Cardiac muscle cell (in vitro differentiated cells and primary cell): ENCODE measurements at regions not wholly inside any gene's neighbourhood (a gene's known extent, or its start where the extent isn't known, plus 50 kb on each side); places are given as distances from the start of the nearest gene placed in this dataset.

ENCODE experiments used
- DNase-seq, 2 donors: peaks; one replicate each; pipeline versions ENCODE4 v3.0.0 to v3.0.0-alpha.2; 2010 to 2017; ENCODE audit warnings: low read depth in 1 of 2, low spot score in 1 of 2
- H3K27ac ChIP-seq: fragments of 200-600 bp; sonication (generic); 2 replicates; pipeline ENCODE4 v1.5.1; 2016
- H3K27me3 ChIP-seq: fragments of 200-600 bp; sonication (generic); 2 replicates; pipeline ENCODE4 v1.6.0; 2016; ENCODE audit warnings: control low read depth
- H3K36me3 ChIP-seq: fragments of 200-600 bp; sonication (generic); 2 replicates; pipeline ENCODE4 v1.5.1; 2016; ENCODE audit warnings: control low read depth
- H3K4me1 ChIP-seq: fragments of 200-600 bp; sonication (generic); 2 replicates; pipeline ENCODE4 v1.8.1; 2017; ENCODE audit warnings: low read depth, mild to moderate bottlenecking, mixed run types
- H3K4me3 ChIP-seq: fragments of 200-600 bp; sonication (generic); 2 replicates; pipeline ENCODE4 v1.5.1; 2016; ENCODE audit warnings: mild to moderate bottlenecking
- H3K9me3 ChIP-seq: fragments of 200-600 bp; sonication (generic); 2 replicates; pipeline ENCODE4 v1.5.1; 2017; ENCODE audit warnings: low read depth, mild to moderate bottlenecking, control low read depth
- TF ChIP-seq, protein P1 (sequence below): IDR thresholded peaks from 2 replicates; pipeline ENCODE4 v1.5.1; 2012; ENCODE audit warnings: low read depth, mild to moderate bottlenecking, low read length

DNA sequence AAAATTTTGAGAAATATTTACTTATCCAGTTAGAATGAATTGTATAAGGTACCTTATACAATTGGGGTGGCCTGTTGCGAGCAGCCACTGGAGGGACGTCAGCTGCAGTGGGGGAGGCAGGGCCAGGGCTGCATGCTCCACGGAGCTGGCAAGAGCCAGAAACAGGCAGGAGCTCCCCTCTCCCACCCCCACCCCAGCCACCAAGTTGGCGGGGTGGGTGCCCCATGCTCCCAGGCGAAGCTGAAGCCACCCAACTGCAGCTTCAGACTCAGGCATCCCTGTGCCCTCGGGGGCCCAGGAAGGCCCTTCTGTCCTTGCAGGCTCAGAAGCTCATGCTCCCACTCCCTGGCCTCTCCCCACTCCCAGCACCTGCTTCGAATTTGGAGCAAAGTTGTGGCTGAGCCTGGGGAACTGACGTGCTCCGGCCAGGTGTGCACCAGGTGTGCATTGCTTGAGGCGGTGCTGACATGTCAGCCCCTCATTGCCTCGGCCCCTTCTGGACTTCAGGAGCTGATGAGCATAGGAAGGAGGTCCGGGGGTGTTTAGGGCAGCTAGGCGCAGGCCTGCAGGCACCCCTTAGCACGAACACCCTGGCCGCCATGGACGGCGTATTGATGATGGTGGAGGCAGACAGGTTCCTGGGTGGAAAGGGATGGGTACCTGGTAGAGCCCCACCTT, 743.8 kb upstream of the GBE1 start:
- Histone ChIP-seq H3K4me3 (no peak overlapping the region), H3K4me1 (no peaks in the 10 kb centered on the region), H3K27ac (no peak overlapping the region), H3K27me3 (no peaks in the 10 kb centered on the region), H3K36me3 (no peaks in the 10 kb centered on the region), H3K9me3 (no peaks in the 10 kb centered on the region)
- no peak for DNase-seq
- TF ChIP-seq, protein P1, sequence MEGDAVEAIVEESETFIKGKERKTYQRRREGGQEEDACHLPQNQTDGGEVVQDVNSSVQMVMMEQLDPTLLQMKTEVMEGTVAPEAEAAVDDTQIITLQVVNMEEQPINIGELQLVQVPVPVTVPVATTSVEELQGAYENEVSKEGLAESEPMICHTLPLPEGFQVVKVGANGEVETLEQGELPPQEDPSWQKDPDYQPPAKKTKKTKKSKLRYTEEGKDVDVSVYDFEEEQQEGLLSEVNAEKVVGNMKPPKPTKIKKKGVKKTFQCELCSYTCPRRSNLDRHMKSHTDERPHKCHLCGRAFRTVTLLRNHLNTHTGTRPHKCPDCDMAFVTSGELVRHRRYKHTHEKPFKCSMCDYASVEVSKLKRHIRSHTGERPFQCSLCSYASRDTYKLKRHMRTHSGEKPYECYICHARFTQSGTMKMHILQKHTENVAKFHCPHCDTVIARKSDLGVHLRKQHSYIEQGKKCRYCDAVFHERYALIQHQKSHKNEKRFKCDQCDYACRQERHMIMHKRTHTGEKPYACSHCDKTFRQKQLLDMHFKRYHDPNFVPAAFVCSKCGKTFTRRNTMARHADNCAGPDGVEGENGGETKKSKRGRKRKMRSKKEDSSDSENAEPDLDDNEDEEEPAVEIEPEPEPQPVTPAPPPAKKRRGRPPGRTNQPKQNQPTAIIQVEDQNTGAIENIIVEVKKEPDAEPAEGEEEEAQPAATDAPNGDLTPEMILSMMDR: no peak

- TF ChIP-seq, protein P1: no peak
- no peaks in the 10 kb centered on the region for H3K4me1 ChIP-seq
- DNase-seq: no peak
- no peaks in the 10 kb centered on the region for H3K27me3 ChIP-seq
- H3K27ac ChIP-seq: no peak overlapping the region
- no peaks in the 10 kb centered on the region for H3K36me3 ChIP-seq
- H3K4me3 ChIP-seq: no peak overlapping the region
- H3K9me3 ChIP-seq: no peaks in the 10 kb centered on the region
Measured at GRCh38 chr3:82498186-82498585, 736.7 kb upstream of the GBE1 start.

- no peaks in the 10 kb centered on the region for H3K9me3 ChIP-seq
- H3K4me1 ChIP-seq: no peaks in the 10 kb centered on the region
- H3K27me3 ChIP-seq: no peaks in the 10 kb centered on the region
- DNase-seq: peak in 1 of 2 donors; percentile 27
- H3K4me3 ChIP-seq: no peak overlapping the region
- TF ChIP-seq, protein P1: no peak
- H3K36me3 ChIP-seq: no peaks in the 10 kb centered on the region
- no peak overlapping the region for H3K27ac ChIP-seq
Measured at GRCh38 chr3:82496890-82497560, 735.6 kb upstream of the GBE1 start.

- Histone ChIP-seq H3K27ac (no peak overlapping the region), H3K36me3 (no peaks in the 10 kb centered on the region), H3K27me3 (no peaks in the 10 kb centered on the region), H3K4me3 (no peak overlapping the region), H3K4me1 (no peaks in the 10 kb centered on the region), H3K9me3 (no peaks in the 10 kb centered on the region)
- TF ChIP-seq, protein P1: no peak
- no peak for DNase-seq
Measured at GRCh38 chr3:82495655-82496054, 734.2 kb upstream of the GBE1 start.

GRCh38 chr3:82494977-82495489, 733.6 kb upstream of the GBE1 start:
- Histone ChIP-seq H3K4me3 (no peak overlapping the region), H3K36me3 (no peaks in the 10 kb centered on the region), H3K27ac (no peak overlapping the region), H3K27me3 (no peaks in the 10 kb centered on the region), H3K9me3 (no peaks in the 10 kb centered on the region), H3K4me1 (no peaks in the 10 kb centered on the region)
- DNase-seq: no peak
- TF ChIP-seq, protein P1: no peak
